GM18858 (cell line): ENCODE measurements at regions not wholly inside any gene's neighbourhood (a gene's known extent, or its start where the extent isn't known, plus 50 kb on each side); places are given as distances from the start of the nearest gene placed in this dataset.
A peak's percentile ranks its signal among the peaks of the same experiment; 100 is the strongest.
"Not testable (repeated sequence)": the region's sequence is repeated elsewhere in the genome, so short reads cannot be mapped to it uniquely, and the experiment has no call there.

ENCODE experiments used
- ATAC-seq: cut with Tn5 transposase; IDR thresholded peaks from one replicate; pipeline ENCODE4 v1.9.1; 2021; ENCODE audit not compliant: unreplicated experiment

- no peak for ATAC-seq
These were observed 87.9 kb upstream of the MSTN start for GRCh38 chr2:190150413-190150812.

- ATAC-seq: no peak
These were observed 87.4 kb upstream of the MSTN start for GRCh38 chr2:190149908-190150307.

DNA sequence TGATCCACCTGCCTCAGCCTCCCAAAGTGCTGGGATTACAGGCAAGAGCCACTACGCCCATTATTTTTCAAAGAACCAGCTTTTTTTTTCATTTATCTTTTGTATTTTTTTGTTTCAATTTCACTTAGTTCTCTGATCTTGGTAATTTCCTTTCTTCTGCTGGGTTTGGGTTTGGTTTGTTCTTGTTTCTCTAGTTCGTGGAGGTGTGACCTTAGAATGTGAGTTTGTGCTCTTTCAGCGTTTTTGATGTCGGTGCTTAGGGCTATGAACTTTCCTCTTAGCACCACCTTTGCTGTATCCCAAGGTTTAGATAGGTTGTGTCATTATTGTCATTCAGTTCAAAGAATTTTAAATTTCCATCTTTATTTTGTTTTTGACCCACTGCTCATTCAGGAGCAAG is 86.7 kb upstream of the MSTN start:
- no peak for ATAC-seq

- ATAC-seq: not testable (repeated sequence)
These were observed 83.6 kb upstream of the MSTN start for GRCh38 chr2:190146109-190146508.

- ATAC-seq: not testable (repeated sequence)
These were observed 77.9 kb upstream of the MSTN start for GRCh38 chr2:190140474-190140873.

DNA sequence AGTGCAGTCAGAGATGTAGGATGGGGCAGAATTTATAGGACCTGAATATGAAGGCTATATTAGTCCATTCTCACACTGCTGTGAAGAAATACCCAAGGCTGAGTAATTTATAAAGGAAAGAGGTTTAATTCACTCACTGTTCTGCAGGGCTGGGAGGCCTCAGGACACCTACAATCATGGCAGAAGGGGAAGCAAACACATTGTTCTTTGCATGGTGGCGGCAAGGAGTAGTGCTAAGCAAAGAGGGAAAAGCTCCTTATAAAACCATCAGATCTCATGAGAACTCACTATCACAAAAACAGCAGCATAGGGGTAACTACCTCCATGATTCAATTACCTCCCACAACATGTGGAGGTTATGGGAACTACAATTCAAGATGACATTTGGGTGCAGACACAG is 76.8 kb upstream of the MSTN start:
- no peak for ATAC-seq

- peak; percentile 46 for ATAC-seq
These were observed 75.5 kb upstream of the MSTN start for GRCh38 chr2:190138032-190138431.

DNA sequence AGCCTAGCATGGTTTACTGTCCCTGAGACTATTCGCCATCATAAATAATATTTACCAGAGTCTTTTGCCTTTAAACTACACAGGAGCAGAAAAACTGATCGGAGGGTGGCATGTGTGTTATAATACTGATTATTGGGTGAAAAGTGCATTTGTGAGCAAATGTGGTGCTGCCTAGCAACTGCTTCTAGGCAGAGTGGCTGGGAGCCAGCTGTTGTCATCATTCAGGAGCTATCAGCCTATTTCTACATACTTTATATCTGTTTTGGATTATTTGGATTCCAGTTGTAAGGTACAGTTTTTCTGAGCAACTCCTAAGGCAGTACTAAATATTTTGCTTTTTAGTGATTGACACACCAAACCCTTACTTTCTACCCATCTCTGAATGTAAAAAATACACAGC is 75.0 kb upstream of the MSTN start:
- ATAC-seq: no peak

GRCh38 chr2:190136825-190137224 is 74.3 kb upstream of the MSTN start:
- no peak for ATAC-seq

DNA sequence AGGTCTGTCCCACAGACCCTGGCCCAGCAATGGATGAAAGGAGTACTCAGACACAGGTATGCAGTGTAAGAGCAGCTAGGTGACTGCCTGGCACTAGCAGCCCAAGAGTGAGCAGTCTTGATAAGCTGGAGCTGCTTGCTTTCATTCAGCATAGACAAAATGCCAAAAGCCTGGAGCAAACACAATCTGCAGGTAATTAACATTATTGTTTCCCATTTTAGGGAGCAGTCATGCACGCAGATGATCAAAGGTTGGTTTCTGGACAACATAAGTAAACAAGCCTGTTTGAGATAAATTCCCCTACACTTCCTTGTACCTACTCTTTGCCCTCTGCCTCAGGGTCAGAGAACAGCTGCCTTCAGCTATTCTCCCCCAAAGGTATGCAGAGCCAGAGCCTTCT is 73.7 kb upstream of the MSTN start:
- ATAC-seq: no peak

DNA sequence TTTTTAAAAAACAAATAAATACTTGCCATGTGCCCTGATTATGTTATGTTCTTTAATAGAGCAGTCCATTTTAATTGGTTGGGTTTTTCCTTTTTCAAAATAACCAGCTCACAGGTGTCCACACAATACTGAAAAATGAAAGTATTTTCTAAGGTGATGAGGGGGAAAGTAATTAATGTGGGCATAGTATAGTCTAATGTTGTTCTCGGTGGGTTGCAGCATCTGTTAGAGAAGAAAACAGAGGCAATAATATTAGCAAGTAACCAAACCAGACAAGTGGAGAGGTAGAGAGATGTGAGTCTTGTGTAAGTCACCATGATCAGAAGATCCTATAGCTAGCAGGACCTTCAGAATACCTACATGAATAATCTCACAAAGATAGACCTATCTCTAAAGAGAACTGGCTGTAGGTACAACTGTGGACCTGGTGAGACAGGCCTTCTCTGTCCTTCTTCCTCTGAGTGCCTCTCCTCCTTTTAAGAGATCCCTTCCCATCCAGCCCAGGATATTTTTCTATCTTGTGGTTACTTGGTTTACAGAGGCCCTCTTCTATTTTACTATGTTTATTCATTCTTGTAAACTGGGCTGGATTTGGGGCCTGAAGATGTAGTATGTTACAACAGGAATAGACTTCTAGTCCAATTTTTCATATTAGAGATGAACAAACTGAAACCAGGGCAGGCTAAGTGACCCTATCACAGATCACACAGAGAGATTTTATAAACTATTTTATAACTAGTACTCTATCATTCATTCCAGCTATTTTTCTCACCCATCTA is 67.1 kb upstream of the MSTN start:
- ATAC-seq: no peak

DNA sequence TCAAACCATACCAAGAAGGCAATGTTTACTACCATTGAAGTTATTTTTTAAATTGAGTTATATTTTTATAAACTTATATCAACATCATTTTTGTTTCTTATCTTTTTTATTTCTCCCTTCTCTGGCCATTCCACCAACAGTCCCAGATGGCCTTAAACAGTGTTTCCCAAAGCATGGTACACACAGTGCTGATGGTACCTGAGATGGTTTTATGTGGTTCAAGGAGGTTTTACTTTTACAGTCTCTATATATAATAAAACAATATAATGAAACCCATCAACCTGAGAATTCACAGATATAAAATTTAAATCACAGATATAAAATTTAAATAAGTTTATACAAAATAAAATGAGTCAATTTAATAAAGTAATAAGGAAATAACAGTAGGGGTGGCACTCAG is 65.1 kb upstream of the MSTN start:
- ATAC-seq: no peak

DNA sequence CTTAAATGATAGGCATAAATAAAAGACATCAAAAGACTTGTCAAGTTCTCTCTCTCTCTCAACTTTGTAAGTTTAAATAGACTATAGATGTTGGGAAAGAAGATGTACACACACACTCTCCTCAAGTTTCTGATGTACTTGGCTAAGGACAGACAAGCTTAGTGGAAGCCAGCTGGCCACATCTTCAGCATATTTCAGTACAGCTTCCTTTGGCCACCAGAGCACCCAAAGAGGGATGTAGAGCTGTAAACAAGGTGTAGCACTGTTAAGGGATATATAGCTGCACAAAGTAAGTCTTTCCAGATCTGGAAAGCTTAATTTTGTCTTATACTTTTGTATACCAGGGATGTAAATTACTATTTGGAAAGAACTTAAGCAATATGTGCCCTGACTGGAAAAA is 64.3 kb upstream of the MSTN start:
- no peak for ATAC-seq

DNA sequence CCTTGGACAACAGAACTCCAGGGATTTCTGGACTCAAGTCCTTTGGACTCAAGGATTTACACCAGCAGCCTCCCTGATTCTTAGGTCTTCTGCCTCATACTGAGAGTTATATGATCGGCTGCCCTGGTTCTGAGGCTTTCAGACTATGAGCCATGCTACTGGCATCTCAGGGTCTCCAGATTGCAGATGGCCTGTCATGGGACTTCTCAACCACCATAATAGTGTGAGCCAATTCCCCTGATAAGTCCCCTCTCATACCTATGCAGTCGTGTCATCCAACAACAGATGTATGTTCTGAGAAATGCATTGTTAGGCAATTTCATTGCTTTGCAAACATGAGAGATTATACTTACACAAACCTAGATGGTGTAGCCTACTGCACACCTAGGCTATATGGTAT is 61.4 kb upstream of the MSTN start:
- ATAC-seq: no peak

- ATAC-seq: no peak
These were observed 59.4 kb upstream of the MSTN start for GRCh38 chr2:190121971-190122370.

DNA sequence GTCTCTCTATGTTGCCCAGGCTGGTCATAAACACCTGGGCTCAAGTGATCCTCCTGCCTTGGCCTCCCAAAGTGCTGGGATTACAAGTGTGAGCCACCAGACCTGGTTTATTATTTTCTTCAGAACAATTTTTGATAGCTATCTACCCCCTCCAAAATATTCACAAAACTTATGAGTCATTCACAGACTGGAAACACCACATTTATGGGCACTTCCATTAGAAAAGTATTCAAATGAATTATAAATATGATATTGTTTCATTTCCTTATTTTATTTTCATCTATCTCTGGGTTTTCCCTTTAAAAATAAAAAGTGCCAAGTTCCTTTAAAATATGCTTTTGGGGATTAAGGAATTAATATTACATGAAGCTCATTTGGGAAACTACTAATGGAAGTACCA is 58.8 kb upstream of the MSTN start:
- ATAC-seq: no peak

- no peak for ATAC-seq
These were observed 57.5 kb upstream of the MSTN start for GRCh38 chr2:190119923-190120590.

DNA sequence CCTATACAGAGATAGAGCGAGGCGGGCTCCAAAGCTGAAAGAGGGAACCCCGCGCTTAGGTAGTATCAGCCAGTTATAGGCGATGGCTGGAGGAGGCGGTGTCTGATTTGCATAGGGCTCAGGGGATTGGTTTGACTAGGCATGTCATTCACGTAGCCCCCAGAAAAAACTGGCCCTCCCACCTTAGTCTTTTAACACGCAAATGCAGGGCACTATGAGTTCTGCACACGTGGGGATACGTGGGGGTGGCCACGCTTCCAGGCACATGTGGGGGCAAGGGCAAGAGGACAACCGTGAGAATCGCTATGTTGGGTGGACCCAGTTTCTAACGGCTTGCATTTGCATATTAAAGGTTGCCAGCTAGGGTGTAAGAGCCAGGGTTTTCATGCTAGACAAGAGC is 56.7 kb upstream of the MSTN start:
- no peak for ATAC-seq

DNA sequence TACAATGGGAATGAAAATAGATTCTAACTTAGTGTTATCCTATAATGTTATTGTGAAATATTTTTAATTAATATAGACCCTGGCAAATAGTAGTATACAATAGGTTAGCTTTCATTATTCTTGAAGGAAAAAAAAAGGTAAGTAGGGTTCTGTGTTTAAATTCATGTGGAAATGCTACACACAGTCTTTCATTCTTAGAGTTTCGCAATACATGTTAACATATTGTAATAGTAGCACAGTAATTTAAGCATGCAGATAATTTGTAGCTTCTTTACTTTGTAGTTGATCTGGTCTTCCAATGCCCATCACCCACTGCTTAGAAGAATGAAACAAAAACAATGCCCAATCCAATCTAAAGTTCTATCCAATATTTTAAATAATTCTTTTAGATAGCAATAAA is 54.8 kb upstream of the MSTN start:
- no peak for ATAC-seq

- ATAC-seq: no peak
These were observed 50.5 kb upstream of the MSTN start for GRCh38 chr2:190113000-190113399.
